HG03095 (cell line): ENCODE measurements at regions not wholly inside any gene's neighbourhood (a gene's known extent, or its start where the extent isn't known, plus 50 kb on each side); places are given as distances from the start of the nearest gene placed in this dataset.

Source experiments
- ATAC-seq: cut with Tn5 transposase; IDR thresholded peaks from one replicate; pipeline ENCODE4 v1.9.1; 2021; ENCODE audit warnings: moderate library complexity; ENCODE audit not compliant: unreplicated experiment

- no peak for ATAC-seq
Observed at GRCh38 chr11:32200136-32200847, 109.4 kb downstream of the RCN1 start.

DNA sequence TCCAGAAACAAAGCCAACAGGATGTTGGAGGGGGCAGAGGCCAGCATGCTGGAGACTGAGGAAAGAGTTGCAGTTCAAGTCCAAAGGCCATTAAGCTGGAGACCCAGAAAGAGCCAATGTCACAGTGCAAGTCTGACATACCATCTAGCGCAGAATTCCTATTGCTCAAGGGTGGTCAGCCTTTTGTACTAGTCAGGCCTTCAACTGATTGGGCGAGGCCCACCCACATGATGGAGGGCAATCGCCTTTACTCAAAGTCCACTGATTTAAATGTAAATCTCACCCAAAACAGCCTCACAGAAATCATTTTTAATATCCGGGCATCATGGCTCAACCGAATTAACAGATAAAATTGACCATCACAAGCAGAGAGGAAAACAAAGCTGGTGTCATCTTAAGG lies 113.9 kb downstream of the RCN1 start:
- ATAC-seq, result no peak

DNA sequence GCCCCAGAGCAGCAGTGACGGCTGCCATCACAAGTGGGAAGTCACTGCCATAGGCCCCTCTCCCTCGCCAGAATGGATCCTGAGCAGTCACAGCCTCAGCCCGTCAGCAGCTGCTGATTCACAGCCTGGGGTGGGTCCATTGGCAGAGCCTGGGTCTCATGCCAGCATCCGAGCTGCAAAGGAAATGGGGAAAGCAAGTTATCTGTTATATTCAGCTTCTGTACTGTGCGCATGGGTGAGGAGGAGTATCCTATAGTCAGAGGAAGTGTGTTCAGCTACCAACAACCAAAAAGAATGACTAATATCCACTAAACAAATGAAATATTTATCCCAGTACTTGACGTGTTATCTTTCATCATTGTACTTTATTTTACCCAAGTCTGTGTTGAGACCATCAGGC lies 119.7 kb downstream of the RCN1 start:
- ATAC-seq, result no peak

GRCh38 chr11:32213223-32213622 lies 122.3 kb downstream of the RCN1 start:
- ATAC-seq, result no peak

GRCh38 chr11:32215157-32215556 lies 124.3 kb downstream of the RCN1 start:
- no peak for ATAC-seq

DNA sequence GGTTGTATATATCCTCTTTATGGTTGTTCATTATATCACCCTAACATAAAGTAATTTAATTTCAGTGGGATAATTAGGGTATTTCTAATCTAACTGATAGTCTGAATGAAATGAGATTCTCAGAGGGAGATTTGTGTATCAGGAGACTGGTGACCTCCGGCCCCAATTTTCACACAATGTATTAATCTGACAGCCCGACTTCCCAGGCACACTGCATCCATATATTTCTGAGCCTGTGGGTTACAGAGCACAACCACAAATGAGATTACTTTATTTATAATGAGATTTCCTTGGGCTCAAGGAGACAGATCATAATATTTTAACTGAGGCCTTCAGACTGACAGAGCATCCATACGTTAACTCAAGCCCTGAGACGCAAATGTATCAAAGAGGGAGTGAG lies 125.9 kb downstream of the RCN1 start:
- ATAC-seq, result no peak

- no peak for ATAC-seq
Observed at GRCh38 chr11:32219320-32219719, 128.4 kb downstream of the RCN1 start.

- no peak for ATAC-seq
Observed at GRCh38 chr11:32221476-32222032, 130.7 kb downstream of the RCN1 start.

GRCh38 chr11:32224580-32224979 lies 133.7 kb downstream of the RCN1 start:
- no peak for ATAC-seq

GRCh38 chr11:32225571-32226285 lies 134.9 kb downstream of the RCN1 start:
- no peak for ATAC-seq

- ATAC-seq, result no peak
Observed at GRCh38 chr11:32226480-32226879, 135.6 kb downstream of the RCN1 start.

DNA sequence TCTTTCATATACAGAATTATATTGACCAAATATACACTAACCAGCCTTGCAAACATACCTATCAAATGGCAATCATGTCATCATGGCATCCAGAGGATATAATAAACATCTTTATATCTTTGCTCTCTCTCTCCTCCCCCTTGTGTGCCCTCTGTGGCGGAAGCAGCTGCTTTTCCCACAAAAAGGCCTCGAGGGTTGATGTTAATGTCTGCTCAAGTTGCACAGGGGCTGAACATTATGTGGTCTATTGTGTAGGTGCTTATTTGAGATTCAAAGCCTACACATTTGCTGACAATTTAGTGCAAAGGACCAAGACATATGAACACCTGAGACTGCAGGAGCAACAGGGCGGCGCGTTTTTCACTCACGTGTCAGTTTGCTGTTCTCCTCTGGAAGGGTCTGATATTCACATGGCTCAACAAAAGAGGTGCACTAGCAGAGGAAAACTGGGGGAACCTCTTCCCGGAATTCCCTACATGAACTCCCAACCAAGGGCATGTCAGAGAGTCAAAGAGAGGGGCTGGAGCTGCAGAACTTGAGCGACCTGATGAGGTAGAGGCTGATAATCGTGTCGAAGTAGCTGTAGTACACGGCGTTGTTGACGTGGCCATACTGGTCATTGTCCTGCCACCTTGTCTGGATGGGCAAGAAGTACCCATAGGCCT lies 138.8 kb downstream of the RCN1 start:
- no peak for ATAC-seq

DNA sequence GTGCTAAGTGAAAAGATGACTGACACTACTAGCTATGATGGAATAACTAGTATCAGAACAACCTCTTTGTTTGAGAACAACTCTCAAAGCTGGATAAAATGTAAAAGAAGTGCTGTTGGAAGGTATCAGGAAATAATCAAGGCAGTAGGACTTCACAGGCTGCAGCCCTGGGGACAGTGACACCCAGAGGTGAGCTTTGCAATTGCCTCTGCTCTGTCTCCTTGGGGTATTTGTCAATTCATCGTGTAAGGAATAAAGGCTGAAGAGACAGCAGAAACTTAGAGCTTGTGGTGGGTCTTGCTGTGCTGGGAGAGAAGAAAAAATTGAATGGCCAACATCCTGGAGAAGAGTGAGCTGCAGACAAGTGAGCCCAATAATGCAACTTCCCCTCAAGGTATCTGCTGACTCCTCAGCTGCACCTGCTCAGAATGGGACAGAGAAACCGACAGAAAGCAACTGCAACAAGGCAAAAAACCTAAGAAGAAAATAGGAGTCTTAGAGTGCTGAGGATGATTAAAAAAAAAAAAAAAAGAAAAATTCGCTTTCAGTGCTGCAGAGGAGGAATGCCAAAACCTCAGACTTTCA lies 141.1 kb downstream of the RCN1 start:
- ATAC-seq, result peak; percentile 72

- ATAC-seq, result no peak
Observed at GRCh38 chr11:32232516-32232915, 141.6 kb downstream of the RCN1 start.

- ATAC-seq, result no peak
Observed at GRCh38 chr11:32233276-32233675, 142.4 kb downstream of the RCN1 start.

GRCh38 chr11:32233928-32234327 lies 143.1 kb downstream of the RCN1 start:
- no peak for ATAC-seq

DNA sequence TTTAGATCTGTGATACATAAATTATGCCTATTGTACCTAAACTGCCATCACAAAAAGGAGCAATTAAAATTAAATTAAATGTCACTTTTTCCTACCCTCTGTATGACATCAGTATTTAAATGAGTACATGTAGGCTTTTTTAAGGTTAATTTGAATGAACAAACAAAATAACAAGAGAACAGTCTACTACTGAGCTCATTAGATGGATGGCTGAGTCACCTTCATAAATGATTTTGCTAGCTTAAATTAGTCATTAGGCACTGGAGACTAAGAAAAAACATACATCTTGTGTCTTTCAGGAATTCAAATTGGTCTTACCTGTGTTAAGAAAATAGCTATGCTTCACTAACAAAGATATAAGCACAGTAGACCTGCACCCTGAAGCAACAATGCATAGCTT lies 153.6 kb downstream of the RCN1 start:
- no peak for ATAC-seq

DNA sequence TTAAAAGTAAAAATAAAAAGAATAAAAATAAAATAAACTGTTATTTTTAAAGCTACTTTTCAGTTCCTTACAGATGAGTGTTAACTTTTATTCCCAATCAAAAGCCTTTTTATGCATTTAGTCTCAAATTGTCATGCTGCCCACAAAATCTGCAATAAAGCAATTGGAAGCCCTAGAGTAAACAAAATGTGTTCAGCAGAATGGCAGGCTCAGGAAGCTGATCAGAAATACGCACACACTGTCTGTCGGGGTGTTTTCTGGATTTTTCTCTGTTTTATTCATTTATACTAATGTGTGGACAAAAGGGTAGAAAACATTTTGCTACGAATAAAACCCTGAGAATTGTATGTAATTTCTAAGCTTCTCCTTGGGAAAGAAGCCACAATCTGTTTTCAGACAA lies 162.8 kb downstream of the RCN1 start:
- ATAC-seq, result no peak

DNA sequence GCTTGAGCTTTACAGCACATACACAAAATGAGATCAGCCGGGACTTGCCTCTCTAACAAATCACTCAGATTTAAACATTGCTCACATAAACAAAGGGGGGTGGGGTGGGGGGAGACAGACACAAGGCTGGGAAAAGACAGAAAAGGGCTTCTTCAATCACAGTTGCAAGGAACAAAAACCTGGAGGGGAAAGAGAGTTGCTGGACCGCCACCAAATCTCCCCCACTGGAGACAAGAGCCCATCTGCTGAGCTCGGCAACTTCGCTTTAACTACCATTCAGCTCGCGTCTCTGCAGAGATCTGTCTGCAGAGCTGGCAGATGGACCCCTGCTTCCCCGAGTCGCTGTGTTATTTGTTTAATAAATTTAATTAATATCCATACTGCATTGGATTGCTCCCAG lies 165.0 kb downstream of the RCN1 start:
- no peak for ATAC-seq

DNA sequence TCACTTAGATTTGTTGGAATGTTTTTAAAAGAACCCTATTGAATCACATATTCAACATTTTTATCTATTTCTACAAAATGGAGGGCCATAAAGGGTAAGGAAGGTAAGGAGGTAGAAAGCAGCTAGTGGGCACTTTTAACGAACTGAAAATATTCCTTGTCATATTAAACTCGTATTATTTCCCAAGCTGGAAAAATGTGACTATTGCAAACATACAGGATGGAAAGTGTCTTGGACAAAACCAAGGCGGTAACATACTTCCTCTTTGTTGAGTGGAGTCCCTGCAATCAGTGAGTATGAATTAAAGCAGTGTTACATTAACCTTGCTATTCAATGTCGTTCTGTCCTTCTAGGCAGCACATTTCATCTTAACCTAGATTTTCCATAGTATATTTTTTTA lies 165.6 kb downstream of the RCN1 start:
- ATAC-seq, result no peak

GRCh38 chr11:32259641-32260081 lies 168.8 kb downstream of the RCN1 start:
- ATAC-seq, result peak; percentile 89
